SU-DHL-6 (cell line): ENCODE measurements at regions not wholly inside any gene's neighbourhood (a gene's known extent, or its start where the extent isn't known, plus 50 kb on each side); places are given as distances from the start of the nearest gene placed in this dataset.
"Not testable (repeated sequence)": the region's sequence is repeated elsewhere in the genome, so short reads cannot be mapped to it uniquely, and the experiment has no call there.

ENCODE experiments used
- H2AFZ ChIP-seq: fragments of 200-600 bp; sonication (generic); 2 replicates; pipeline ENCODE4 v1.6.1; 2014; ENCODE audit warnings: low read depth, mild to moderate bottlenecking, moderate library complexity, mixed read lengths, antibody characterized with exemption, low read length; ENCODE audit not compliant: severe bottlenecking
- H3F3A ChIP-seq: fragments of 200-600 bp; shearing (Covaris generic); 2 replicates; pipeline ENCODE4 v1.6.0; 2016; ENCODE audit warnings: antibody characterized with exemption, mild to moderate bottlenecking; ENCODE audit not compliant: insufficient read depth
- H3K27ac ChIP-seq: fragments of 200-600 bp; sonication (generic); 2 replicates; pipeline ENCODE4 v1.5.1; 2016; ENCODE audit warnings: low read depth, mild to moderate bottlenecking, low read length, moderate library complexity, mixed read lengths
- H3K27me3 ChIP-seq: fragments of 200-600 bp; sonication (generic), shearing (Covaris generic); 2 replicates; pipeline ENCODE4 v1.6.0; 2014; ENCODE audit warnings: mild to moderate bottlenecking, low read length
- H3K36me3 ChIP-seq: fragments of 200-600 bp; sonication (generic); 2 replicates; pipeline ENCODE4 v1.6.1; 2014; ENCODE audit warnings: mild to moderate bottlenecking, low read length, mixed read lengths
- H3K4me2 ChIP-seq: fragments of 300-600, 200-600 bp; shearing (Covaris generic), sonication (generic); 2 replicates; pipeline ENCODE4 v1.6.0; 2014; ENCODE audit warnings: low read length, low read depth, mild to moderate bottlenecking; ENCODE audit not compliant: poor library complexity, severe bottlenecking
- H3K4me3 ChIP-seq: fragments of 200-600 bp; sonication (generic); 2 replicates; pipeline ENCODE4 v1.5.1; 2014; ENCODE audit warnings: antibody characterized with exemption, low read length, mild to moderate bottlenecking, mixed read lengths; ENCODE audit not compliant: insufficient read depth, poor library complexity, severe bottlenecking
- H3K79me2 ChIP-seq: fragments of 200-600 bp; sonication (generic); 2 replicates; pipeline ENCODE4 v1.6.1; 2014; ENCODE audit warnings: mild to moderate bottlenecking, low read length, moderate library complexity; ENCODE audit not compliant: insufficient read depth
- H3K9ac ChIP-seq: fragments of 200-600 bp; sonication (generic); 2 replicates; pipeline ENCODE4 v1.7.0; 2014; ENCODE audit warnings: mild to moderate bottlenecking, low read length
- H3K9me2 ChIP-seq: fragments of 200-600 bp; sonication (generic); replicated peaks from 2 replicates; pipeline ENCODE4 v1.6.1; 2014; ENCODE audit warnings: low read length; ENCODE audit not compliant: insufficient read depth
- H3K9me3 ChIP-seq: fragments of 200-600 bp; sonication (generic); 2 replicates; pipeline ENCODE4 v1.6.1; 2014; ENCODE audit warnings: low read length, mixed read lengths; ENCODE audit not compliant: insufficient read depth
- H4K20me1 ChIP-seq: fragments of 200-600 bp; sonication (generic); 2 replicates; pipeline ENCODE4 v1.6.1; 2014; ENCODE audit warnings: low read depth, mild to moderate bottlenecking, antibody characterized with exemption, low read length, moderate library complexity, mixed read lengths
- EZH2phosphoT487 ChIP-seq: fragments of 200-600 bp; sonication (generic), shearing (Covaris generic); conservative IDR thresholded peaks from 2 replicates; pipeline ENCODE4 v1.6.1; 2018; ENCODE audit warnings: mild to moderate bottlenecking, antibody characterized with exemption, low read length, moderate library complexity, mixed read lengths
- TF ChIP-seq, protein P1 (sequence below): fragments of 200-600 bp; sonication (generic); IDR thresholded peaks from one replicate; pipeline ENCODE4 v1.5.1; 2017; ENCODE audit warnings: antibody characterized with exemption, mild to moderate bottlenecking, low read length, moderate library complexity; ENCODE audit not compliant: insufficient read depth, poor library complexity, severe bottlenecking

DNA sequence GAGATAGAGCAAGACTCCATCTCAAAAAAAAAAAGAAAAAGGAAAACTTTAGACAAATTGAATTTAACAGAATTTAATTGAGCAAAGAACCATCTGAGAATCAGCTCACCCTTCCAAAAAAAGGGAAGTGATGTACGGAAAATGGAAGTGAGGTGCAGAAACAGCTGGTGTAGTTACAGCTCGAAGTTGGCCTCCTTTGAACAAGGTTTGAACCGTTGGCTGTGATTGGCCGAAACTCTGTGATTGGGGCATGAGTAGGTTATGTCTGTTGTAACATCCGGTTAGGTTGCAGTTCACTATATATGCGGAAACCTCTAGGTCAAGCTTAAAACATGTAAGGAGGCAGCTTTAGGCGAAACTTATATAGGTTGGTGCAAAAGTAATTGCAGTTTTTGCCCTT, 97.9 kb upstream of the KIF26B start:
- Histone ChIP-seq H3K9ac (no peak overlapping the region), H3K4me3 (no peak overlapping the region), H2AFZ (no peak overlapping the region), H3K27me3 (no peaks in the 10 kb centered on the region), H3F3A (no peaks in the 10 kb centered on the region), H4K20me1 (no peaks in the 10 kb centered on the region), H3K36me3 (no peaks in the 10 kb centered on the region), H3K79me2 (no peaks in the 10 kb centered on the region), H3K9me2 (no peaks in the 10 kb centered on the region), H3K27ac (no peak overlapping the region), H3K4me2 (no peak overlapping the region), H3K9me3 (no peaks in the 10 kb centered on the region)
- TF ChIP-seq, protein P1, sequence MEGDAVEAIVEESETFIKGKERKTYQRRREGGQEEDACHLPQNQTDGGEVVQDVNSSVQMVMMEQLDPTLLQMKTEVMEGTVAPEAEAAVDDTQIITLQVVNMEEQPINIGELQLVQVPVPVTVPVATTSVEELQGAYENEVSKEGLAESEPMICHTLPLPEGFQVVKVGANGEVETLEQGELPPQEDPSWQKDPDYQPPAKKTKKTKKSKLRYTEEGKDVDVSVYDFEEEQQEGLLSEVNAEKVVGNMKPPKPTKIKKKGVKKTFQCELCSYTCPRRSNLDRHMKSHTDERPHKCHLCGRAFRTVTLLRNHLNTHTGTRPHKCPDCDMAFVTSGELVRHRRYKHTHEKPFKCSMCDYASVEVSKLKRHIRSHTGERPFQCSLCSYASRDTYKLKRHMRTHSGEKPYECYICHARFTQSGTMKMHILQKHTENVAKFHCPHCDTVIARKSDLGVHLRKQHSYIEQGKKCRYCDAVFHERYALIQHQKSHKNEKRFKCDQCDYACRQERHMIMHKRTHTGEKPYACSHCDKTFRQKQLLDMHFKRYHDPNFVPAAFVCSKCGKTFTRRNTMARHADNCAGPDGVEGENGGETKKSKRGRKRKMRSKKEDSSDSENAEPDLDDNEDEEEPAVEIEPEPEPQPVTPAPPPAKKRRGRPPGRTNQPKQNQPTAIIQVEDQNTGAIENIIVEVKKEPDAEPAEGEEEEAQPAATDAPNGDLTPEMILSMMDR, result no peak
- TF ChIP-seq EZH2phosphoT487, result no peak

- not testable (repeated sequence) for H3K9me3 ChIP-seq, H3K4me2 ChIP-seq, H3K4me3 ChIP-seq, H3K79me2 ChIP-seq, H3F3A ChIP-seq, H3K27ac ChIP-seq, H3K9me2 ChIP-seq, H4K20me1 ChIP-seq, H2AFZ ChIP-seq, H3K27me3 ChIP-seq, H3K9ac ChIP-seq, H3K36me3 ChIP-seq
Measured at GRCh38 chr1:245056296-245056695, 98.5 kb upstream of the KIF26B start.

DNA sequence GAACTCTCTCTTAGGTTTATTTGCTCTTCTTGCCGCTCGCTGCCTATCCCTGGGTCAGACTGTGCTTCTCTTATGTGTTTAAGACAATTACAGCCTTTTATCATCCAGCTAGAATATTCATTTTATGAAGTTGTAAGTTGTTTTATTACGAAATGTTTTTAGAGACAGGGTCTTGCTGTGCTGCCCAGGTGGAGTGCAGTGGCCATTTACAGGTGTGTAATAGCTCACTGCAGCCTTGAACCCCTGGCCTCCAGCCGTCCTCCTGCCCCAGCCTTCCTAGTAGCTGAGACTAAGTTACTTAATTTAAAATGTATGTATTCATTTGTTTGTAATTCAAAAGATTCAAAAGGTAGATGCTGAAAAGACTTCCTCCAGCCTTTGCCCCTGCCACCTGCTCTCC, 99.0 kb upstream of the KIF26B start:
- Histone ChIP-seq H4K20me1 (no peaks in the 10 kb centered on the region), H3K4me3 (no peak overlapping the region), H3K27ac (no peak overlapping the region), H3K79me2 (no peaks in the 10 kb centered on the region), H3K9me2 (no peaks in the 10 kb centered on the region), H3K36me3 (no peaks in the 10 kb centered on the region), H3K27me3 (no peaks in the 10 kb centered on the region), H2AFZ (no peak overlapping the region), H3K9me3 (no peaks in the 10 kb centered on the region), H3F3A (no peaks in the 10 kb centered on the region), H3K9ac (no peak overlapping the region), H3K4me2 (no peak overlapping the region)
- TF ChIP-seq, protein P1, result no peak
- no peak for TF ChIP-seq EZH2phosphoT487

DNA sequence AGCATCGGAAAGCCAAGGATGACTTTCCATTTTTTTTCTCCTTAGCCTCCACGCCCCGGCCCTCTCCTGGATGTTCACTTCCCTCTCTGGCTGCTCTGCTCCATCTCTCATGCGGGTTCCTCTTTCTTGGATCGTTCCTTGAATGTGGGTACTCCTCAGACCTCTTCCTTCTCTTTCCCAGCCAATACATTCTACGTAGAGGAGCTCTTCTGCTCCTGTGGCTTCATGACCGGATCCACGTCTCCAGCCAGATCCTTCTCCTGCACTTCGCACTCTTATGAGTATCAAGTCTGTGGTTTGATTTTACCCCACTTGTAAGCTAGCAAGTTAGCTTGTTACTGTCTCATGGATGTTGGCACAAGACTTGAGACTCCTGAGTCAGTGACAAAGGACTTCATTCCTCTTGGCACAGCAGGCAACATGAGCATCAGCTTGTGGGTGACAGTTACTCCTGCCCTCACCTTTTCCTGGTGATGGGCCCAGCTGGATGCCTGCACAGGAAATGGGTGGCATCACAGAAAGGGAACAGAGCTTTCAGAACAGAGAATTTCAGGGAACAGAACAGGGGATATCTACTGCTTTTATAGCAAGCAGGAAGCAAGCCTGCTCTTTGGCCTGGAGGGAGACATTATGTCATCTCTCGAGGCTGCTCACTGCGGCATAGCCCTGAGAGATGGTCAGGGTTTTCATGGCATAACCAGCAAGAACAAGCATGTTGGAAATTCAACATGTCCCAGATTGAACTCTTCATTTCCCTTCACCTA, 100.1 kb upstream of the KIF26B start:
- TF ChIP-seq, protein P1, result no peak
- TF ChIP-seq EZH2phosphoT487, result no peak
- Histone ChIP-seq H3K9me3 (no peaks in the 10 kb centered on the region), H3K4me2 (no peak overlapping the region)

More for the DNA sequence above, 100.1 kb upstream of the KIF26B start:
- H3K27ac ChIP-seq, result no peak overlapping the region
- no peaks in the 10 kb centered on the region for H4K20me1 ChIP-seq
- no peaks in the 10 kb centered on the region for H3K9me2 ChIP-seq
- no peaks in the 10 kb centered on the region for H3K79me2 ChIP-seq
- H3K9ac ChIP-seq, result no peak overlapping the region
- H3K4me3 ChIP-seq, result no peak overlapping the region
- no peaks in the 10 kb centered on the region for H3K27me3 ChIP-seq
- no peak overlapping the region for H2AFZ ChIP-seq
- H3F3A ChIP-seq, result no peaks in the 10 kb centered on the region
- no peaks in the 10 kb centered on the region for H3K36me3 ChIP-seq
